ENCODE measurements at regions not wholly inside any gene's neighbourhood (a gene's known extent, or its start where the extent isn't known, plus 50 kb on each side); places are given as distances from the start of the nearest gene placed in this dataset.

DNA sequence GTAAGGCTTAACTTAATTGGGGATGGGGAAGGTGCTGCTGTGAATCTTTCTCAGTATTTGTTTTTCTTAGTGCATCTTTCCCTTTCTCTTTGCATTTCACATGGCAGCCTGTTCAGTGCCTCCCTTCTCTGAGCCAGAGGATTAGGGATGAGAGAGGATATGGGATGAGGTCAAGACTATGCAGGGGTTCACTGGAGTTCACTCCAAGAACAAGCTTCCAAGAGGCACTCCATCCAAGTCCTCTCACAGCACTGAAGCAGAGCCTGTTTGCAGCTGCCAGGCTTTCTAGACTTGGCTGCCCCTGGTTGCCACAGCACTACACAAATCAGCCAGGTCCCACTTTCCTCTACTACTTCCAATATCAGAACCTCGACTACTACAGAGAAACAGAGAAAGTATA is 80.3 kb upstream of the GYPC start:
- Mint-ChIP-seq H3K27ac (ENCODE audit: unreplicated experiment) (no peak overlapping the region), H3K4me1 (peaks cover 5% of the 10 kb centered on the region), H3K4me3 (no peak overlapping the region), H3K36me3 (ENCODE audit: low read depth) (no peaks in the 10 kb centered on the region), H3K27me3 (ENCODE audit: low read depth) (no peaks in the 10 kb centered on the region), H3K9me3 (no peaks in the 10 kb centered on the region)
- no peak for DNase-seq (ENCODE audit: low read depth, low spot score)
- TF ChIP-seq, protein P1, sequence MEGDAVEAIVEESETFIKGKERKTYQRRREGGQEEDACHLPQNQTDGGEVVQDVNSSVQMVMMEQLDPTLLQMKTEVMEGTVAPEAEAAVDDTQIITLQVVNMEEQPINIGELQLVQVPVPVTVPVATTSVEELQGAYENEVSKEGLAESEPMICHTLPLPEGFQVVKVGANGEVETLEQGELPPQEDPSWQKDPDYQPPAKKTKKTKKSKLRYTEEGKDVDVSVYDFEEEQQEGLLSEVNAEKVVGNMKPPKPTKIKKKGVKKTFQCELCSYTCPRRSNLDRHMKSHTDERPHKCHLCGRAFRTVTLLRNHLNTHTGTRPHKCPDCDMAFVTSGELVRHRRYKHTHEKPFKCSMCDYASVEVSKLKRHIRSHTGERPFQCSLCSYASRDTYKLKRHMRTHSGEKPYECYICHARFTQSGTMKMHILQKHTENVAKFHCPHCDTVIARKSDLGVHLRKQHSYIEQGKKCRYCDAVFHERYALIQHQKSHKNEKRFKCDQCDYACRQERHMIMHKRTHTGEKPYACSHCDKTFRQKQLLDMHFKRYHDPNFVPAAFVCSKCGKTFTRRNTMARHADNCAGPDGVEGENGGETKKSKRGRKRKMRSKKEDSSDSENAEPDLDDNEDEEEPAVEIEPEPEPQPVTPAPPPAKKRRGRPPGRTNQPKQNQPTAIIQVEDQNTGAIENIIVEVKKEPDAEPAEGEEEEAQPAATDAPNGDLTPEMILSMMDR (conservative IDR thresholded peaks at IDR 0.05), result no peak

DNA sequence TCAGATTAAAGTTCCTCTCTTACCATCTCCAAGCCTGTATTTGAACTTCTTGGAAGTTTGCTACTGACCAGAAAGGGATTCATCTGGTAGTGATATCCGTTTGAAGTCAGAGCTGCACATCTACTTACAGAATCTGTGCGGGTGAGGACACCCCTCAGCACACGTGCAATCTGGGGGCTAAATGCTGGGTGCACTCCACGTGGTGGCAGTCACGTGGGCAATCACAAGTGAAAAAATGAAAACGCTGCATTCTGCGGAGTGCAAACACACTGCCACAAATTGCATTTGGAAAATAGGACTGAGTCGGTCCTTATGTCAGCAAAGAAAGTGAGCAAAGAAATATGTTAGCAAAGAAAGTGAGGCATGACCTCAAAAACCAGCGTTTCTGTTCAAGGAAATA is 76.1 kb upstream of the GYPC start:
- no peaks in the 10 kb centered on the region for H3K27me3 Mint-ChIP-seq (ENCODE audit: low read depth)
- H3K27ac Mint-ChIP-seq (ENCODE audit: unreplicated experiment), result no peak overlapping the region
- TF ChIP-seq, protein P1 (conservative IDR thresholded peaks at IDR 0.05), result no peak
- no peaks in the 10 kb centered on the region for H3K9me3 Mint-ChIP-seq
- H3K36me3 Mint-ChIP-seq (ENCODE audit: low read depth), result no peaks in the 10 kb centered on the region
- DNase-seq (ENCODE audit: low read depth, low spot score), result no peak
- no peaks in the 10 kb centered on the region for H3K4me1 Mint-ChIP-seq
- H3K4me3 Mint-ChIP-seq, result no peak overlapping the region

DNA sequence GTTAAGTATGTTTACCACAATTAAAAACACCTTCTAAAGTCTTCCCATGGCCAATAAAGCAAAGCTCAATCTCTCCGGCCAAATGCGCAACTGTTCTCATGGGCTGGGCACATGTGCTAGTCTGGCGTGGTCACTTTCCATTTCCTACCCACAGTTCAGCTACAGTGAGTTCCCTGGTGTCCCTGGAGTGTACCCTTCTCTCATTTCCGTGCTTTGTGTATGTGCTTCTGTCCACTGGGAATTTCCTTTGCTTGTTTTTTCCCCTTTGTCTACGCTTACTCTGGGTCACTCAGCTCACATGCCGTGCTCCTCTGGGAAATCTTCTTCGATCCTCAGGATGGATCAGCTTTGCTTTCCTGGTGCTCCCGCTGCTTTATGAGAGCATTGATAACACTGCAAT is 69.6 kb upstream of the GYPC start:
- no peaks in the 10 kb centered on the region for H3K27me3 Mint-ChIP-seq (ENCODE audit: low read depth)

DNA sequence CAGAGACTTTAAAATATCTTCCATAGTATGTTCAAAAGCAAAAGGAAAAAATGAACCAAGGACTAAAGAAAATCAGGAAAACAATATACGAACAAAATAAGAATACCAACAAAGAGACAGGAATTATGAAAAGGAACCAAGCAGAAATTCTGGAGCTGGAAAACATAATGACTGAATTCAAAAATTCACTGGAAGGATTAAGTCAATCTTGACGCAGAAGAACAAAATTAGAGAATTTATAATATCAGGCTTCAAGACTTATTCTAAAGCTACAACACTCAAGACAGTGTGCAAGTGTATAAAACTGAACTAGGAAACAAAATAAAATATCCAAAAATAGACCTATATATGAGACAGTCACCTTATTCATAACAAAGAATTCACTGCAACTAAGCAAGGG is 56.9 kb upstream of the GYPC start:
- no peak overlapping the region for H3K27ac Mint-ChIP-seq (ENCODE audit: unreplicated experiment)
- no peak for DNase-seq (ENCODE audit: low read depth, low spot score)
- TF ChIP-seq, protein P1 (conservative IDR thresholded peaks at IDR 0.05), result no peak
- H3K36me3 Mint-ChIP-seq (ENCODE audit: low read depth), result peaks cover 8% of the 10 kb centered on the region
- peaks cover 14% of the 10 kb centered on the region for H3K9me3 Mint-ChIP-seq
- no peaks in the 10 kb centered on the region for H3K4me1 Mint-ChIP-seq
- H3K4me3 Mint-ChIP-seq, result no peak overlapping the region
- H3K27me3 Mint-ChIP-seq (ENCODE audit: low read depth), result no peaks in the 10 kb centered on the region

More for the DNA sequence above, 69.6 kb upstream of the GYPC start:
- Mint-ChIP-seq H3K4me3 (no peak overlapping the region), H3K36me3 (ENCODE audit: low read depth) (no peaks in the 10 kb centered on the region), H3K9me3 (no peaks in the 10 kb centered on the region), H3K4me1 (no peaks in the 10 kb centered on the region), H3K27ac (ENCODE audit: unreplicated experiment) (peak overlapping the region; percentile 1)
- TF ChIP-seq, protein P1 (conservative IDR thresholded peaks at IDR 0.05), result no peak
- DNase-seq (ENCODE audit: low read depth, low spot score), result no peak

DNA sequence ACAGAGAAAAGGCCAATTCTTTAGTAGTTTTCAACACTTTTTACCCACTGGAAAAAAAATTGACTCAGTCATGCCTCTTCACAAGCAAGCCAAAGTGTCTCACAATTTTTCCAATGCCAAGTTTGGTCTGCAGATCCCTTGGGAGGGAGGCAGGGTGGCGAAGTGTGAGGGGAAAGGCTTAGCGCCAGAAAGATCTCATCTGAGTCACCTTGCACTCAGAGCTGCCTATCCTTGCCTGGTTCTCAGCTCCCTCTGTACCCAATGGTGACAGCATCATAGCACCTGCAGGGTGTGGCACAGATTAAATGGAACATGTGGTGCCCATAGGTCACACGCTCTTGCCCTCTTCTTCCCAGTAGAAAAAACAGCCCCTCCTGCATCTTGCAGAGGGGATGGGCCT is 55.2 kb upstream of the GYPC start:
- DNase-seq (ENCODE audit: low read depth, low spot score), result no peak
- TF ChIP-seq, protein P1 (conservative IDR thresholded peaks at IDR 0.05), result no peak
- no peaks in the 10 kb centered on the region for H3K27me3 Mint-ChIP-seq (ENCODE audit: low read depth)
- peaks cover 26% of the 10 kb centered on the region for H3K9me3 Mint-ChIP-seq
- H3K27ac Mint-ChIP-seq (ENCODE audit: unreplicated experiment), result no peak overlapping the region
- H3K36me3 Mint-ChIP-seq (ENCODE audit: low read depth), result peaks cover 15% of the 10 kb centered on the region
- no peak overlapping the region for H3K4me3 Mint-ChIP-seq
- H3K4me1 Mint-ChIP-seq, result no peaks in the 10 kb centered on the region

DNA sequence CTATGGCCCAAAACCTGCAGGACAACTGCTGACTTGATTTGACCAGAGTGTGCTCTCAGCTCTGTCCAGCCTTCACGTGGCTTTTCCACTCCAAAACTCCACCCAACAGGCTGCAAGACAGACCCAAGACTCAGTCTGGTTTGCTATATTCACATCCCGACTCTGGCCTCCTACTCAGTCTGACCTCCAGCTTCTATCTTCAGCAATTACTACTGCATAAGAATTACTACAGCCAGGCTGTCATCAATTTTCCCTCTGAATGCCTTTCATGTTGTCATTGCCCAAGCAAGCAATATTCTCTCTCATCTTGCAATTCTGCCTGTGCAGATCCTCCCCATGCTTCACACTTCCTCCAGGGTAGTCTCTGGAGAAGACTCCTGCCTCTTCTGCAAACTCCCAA is 53.6 kb upstream of the GYPC start:
- peaks cover 15% of the 10 kb centered on the region for H3K36me3 Mint-ChIP-seq (ENCODE audit: low read depth)
- H3K27me3 Mint-ChIP-seq (ENCODE audit: low read depth), result no peaks in the 10 kb centered on the region
- TF ChIP-seq, protein P1 (conservative IDR thresholded peaks at IDR 0.05), result no peak
- H3K4me1 Mint-ChIP-seq, result no peaks in the 10 kb centered on the region
- no peak overlapping the region for H3K4me3 Mint-ChIP-seq
- DNase-seq (ENCODE audit: low read depth, low spot score), result no peak
- H3K9me3 Mint-ChIP-seq, result peaks cover 29% of the 10 kb centered on the region
- no peak overlapping the region for H3K27ac Mint-ChIP-seq (ENCODE audit: unreplicated experiment)

Measured in neural crest cell (in vitro differentiated cells).